GM10266 (cell line): ENCODE measurements at regions not wholly inside any gene's neighbourhood (a gene's known extent, or its start where the extent isn't known, plus 50 kb on each side); places are given as distances from the start of the nearest gene placed in this dataset.

Source experiments
- DNase-seq: peaks from one replicate; pipeline ENCODE4 v3.0.0; 2012; ENCODE audit errors: extremely low spot score
- TF ChIP-seq, protein P1 (sequence below): IDR thresholded peaks from 2 replicates; pipeline ENCODE4 v1.5.1; 2012; ENCODE audit warnings: mild to moderate bottlenecking, low read depth; ENCODE audit not compliant: control insufficient read depth, insufficient read depth; ENCODE audit errors: missing control alignments

DNA sequence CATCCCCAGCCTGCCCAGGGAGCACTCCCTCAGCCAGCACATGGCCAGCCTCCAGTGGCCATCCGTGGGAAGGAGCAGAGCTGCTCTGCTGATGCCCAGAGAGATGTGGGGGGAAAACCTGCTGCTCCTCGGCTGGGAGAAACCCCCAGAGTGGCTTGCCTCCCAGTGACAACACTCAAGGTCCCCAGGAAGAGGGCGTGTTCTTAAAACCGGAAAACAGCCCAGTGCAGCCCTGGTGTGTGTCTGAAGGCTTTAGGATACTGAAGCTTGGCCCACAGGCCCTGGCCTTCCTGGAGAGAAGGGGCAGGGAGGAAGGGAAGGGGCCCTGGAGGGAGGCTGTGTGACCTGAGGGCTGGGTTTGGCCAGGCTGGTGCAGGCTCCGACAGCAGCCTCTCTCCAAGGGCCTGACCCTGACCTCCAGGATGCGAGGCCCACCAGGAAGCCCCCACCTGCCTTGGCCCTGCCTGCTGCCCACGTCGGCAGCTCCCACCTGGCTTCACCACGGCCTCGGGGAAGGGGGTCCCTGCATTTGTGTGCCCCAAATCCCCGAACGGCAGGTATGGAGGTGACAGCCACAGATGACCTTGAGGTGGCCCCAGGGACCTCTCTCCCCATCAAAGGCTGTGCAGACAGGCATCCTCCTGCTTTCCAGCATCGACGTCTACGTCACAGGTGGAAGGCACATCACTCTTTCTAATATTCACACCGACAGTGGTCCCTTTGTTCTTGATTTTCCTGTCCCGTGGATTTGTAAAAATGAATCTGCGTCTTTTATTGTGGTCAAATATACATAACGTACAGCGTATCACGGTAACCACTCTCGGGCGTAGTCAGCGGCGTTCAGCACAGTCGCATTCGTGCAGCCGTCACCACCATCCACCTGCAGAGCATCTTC lies 190.0 kb upstream of the C14orf180 start:
- DNase-seq: no peak
- TF ChIP-seq, protein P1, sequence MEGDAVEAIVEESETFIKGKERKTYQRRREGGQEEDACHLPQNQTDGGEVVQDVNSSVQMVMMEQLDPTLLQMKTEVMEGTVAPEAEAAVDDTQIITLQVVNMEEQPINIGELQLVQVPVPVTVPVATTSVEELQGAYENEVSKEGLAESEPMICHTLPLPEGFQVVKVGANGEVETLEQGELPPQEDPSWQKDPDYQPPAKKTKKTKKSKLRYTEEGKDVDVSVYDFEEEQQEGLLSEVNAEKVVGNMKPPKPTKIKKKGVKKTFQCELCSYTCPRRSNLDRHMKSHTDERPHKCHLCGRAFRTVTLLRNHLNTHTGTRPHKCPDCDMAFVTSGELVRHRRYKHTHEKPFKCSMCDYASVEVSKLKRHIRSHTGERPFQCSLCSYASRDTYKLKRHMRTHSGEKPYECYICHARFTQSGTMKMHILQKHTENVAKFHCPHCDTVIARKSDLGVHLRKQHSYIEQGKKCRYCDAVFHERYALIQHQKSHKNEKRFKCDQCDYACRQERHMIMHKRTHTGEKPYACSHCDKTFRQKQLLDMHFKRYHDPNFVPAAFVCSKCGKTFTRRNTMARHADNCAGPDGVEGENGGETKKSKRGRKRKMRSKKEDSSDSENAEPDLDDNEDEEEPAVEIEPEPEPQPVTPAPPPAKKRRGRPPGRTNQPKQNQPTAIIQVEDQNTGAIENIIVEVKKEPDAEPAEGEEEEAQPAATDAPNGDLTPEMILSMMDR: no peak

DNA sequence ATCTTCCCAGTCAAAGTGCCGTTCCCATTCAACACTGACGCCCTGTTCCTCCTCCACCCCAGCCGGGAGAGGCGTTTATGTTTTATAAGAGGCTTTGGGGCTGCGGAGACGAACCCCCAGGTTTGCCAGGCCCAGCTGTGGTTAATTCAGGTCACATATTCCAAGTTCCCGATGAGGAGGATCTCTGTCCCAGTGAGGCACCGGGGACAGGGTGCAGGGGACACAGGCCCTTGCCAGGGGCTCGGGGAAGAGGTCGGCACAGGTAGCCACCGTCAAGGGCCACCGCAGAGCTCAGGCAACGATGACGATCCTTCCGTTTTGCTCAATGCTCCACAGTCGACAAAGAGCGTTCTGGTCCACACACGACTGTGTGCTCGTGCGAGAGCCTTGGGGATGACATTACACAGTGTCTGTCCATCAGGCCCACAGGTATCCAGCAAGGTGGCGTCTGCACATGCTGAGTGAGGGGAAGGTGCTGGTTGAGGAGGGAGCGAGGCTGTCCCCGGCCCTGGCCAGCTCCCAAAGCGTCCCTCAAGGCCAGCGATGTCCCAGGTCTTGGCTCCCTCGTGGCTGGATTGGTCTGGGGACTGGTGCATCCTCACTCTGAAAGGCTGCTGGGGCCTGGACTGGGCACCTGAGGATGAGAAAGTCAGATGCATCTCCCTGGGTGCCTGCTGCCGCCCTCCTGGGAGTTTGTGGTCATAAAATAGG lies 189.2 kb upstream of the C14orf180 start:
- TF ChIP-seq, protein P1: no peak

DNA sequence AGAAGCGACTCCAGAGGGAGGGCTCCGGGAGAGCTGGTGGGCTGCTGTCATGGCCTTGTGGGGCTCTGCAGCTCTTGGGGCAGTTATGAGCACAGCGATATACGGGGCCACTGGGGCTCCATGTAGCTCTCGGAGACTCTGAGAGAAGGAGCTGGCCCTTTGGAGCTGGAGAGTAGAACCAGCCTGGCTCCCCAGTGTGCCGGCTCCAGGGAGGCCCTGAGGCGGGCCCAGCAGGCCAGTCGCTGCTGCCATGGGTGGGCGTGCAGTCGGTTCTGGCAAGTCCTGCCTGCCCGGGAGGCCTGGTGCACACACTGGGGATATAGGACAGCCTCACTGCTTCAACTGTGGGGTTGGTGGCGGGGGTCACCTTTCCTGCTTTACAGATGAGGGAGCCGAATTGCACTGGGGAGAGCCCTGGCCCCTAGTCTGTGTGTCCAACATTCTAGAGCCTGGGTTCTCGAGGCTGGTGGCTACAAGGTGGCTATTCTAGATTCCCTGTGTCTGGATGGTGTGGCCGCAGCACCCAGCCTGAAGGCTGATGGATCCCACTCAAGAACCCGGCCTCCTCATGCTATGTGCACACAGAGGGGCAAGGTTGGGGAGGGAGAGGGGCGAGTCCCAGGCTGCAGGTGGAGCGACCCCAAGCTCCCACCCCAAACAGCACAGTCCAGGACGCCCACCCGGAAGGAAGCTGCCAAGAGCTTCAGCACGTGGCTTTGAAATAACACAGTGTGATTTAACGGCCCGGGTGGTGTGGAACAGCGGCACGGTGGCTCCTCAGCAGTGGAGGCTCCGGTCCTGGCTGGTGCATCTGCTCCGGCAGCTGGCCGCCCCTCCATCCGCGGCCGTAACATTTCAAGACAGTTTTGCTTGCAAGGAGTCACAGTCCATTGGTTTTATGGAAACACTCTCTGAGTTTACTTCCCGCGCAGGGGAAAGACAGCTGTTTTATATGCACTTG lies 188.3 kb upstream of the C14orf180 start:
- TF ChIP-seq, protein P1: no peak
- no peak for DNase-seq

More for the DNA sequence above, 189.2 kb upstream of the C14orf180 start:
- no peak for DNase-seq

DNA sequence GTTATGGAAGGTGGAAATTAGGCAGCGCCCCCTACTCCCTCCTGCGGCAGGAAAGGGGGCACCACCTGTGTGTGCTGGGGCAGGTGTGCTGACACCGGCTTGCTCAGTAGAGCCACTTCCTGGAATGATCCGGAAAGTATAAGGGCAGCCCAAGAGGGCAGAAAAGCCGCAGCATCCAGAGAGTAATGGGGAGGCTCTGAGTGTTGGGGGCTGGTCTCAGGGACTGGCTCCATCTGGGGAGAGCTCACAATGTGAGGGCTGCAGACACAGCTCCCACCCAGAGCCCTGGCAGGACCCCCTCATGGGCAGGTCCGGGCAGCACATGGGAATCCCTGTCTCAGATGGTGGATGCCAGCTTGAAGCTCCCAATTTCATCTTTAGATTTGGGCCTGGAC lies 187.6 kb upstream of the C14orf180 start:
- no peak for DNase-seq
- TF ChIP-seq, protein P1: no peak

DNA sequence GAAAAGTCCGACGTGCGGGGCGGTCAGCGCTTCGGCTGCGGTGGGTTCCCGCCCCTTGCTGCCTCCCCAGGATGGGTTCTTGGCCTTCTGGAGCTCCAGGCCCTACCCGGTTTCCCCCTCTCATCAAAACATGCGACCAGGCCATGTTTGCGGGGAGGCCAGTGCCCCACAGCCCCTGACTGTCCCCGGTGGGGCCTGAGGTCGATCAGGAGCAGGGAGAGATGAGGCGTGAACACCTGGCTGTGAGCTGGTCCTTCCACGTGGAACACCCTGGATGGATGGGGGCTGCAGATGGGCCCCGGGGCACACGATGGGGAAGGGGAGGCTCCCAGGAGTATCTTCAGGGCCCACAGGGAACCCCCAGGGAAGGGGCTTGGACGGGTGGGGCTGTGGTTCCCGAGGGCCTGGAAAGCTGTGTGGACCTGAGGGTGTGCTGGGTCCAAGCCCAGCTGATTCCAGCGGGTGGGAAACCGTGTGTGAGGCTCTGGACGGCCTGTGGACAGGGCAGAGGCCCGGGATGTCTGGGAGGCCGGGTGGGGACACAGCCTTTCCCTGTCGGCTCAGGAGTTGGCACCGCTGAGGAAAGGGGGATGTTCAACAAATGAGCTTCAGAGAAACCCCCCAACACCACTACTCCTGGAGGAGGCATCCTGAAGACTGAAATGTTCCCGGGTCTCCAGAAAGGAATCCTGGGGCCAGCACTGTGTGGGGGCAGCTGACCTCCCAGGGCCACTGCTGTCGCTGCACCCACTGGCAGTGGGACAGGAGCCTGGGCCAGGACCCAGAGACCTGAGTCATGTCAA lies 187.0 kb upstream of the C14orf180 start:
- no peak for DNase-seq
- TF ChIP-seq, protein P1: no peak

DNA sequence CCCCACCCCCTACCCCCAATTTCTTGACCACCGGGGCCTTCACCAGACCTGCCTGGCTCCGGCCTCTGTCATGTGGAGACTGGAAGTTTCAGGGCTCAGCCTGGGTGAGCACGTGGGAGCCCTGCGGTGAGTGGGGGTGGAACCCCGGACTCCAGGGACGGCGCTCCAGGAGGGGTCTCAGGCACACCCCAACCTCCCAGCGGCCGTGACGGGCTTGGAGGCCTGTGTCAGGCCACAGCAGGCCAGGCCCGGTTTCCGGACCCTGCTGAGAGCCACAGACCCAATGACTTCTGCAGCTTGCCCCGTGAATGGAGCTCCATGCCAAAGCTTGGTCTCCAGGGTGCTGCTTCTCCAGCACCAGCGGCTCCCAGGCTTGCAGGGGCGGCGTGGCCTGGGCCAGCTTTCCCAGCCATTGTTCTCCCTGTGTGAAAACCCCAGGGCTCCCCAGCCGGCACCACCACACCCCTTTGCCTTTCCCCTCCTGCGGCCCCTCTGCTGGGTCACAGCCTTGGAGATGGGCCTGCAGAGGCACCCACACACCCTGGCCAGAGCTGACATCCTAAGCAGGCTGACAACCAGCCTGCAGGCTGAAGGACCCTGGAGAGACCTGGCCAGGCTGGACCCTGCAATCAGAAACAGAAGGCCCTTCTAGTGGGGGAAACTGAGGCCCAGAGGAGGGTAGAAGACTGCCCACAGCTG lies 186.2 kb upstream of the C14orf180 start:
- TF ChIP-seq, protein P1: no peak
- DNase-seq: no peak
